Astrocyte of the spinal cord (primary cell): ENCODE measurements at regions not wholly inside any gene's neighbourhood (a gene's known extent, or its start where the extent isn't known, plus 50 kb on each side); places are given as distances from the start of the nearest gene placed in this dataset.

Experiments
- DNase-seq: peaks from one replicate; pipeline ENCODE4 v3.0.0; 2011; ENCODE audit warnings: low read depth, low spot score
- H3K4me3 ChIP-seq: 2 replicates; pipeline ENCODE4 v1.5.1; 2011; ENCODE audit warnings: low read depth, mild to moderate bottlenecking, low read length, moderate library complexity
- CTCF ChIP-seq: IDR thresholded peaks from 2 replicates; pipeline ENCODE4 v1.5.1; 2012; ENCODE audit warnings: low read depth, mild to moderate bottlenecking, low read length, inconsistent platforms
- in situ Hi-C: cut with HindIII; loops from 2 replicates; pipeline ENCODE4 v1.10.0; 2017; ENCODE audit warnings: low sequenced_read_pairs

- H3K4me3 ChIP-seq: no peak overlapping the region
- TF ChIP-seq CTCF: no peak
- DNase-seq: no peak
- in situ Hi-C loops: no loop called here
Observed at GRCh38 chr22:47780281-47780875, 1017.9 kb downstream of the TBC1D22A start.

DNA sequence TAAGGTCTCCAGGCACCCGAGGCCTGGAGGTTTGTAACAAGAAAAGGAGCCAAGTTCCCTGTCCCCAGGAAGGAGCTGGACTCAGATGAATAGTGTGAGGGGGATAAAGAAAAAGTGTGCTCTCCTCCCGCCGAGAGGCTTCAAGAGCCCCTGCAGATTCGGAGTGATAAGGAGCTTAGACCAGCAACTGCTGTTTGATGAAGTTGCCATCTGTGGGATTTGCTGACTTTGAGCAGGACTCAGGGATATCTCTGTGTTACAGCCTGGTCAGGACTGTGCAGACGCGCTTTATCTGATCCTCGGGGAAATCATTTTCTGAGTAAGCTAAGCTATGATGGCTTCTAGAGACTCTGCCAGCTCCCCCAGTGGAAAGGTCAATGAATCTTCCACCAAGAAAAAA lies 1017.0 kb downstream of the TBC1D22A start:
- in situ Hi-C loops: no loop called here
- DNase-seq: no peak
- no peak overlapping the region for H3K4me3 ChIP-seq
- no peak for TF ChIP-seq CTCF

DNA sequence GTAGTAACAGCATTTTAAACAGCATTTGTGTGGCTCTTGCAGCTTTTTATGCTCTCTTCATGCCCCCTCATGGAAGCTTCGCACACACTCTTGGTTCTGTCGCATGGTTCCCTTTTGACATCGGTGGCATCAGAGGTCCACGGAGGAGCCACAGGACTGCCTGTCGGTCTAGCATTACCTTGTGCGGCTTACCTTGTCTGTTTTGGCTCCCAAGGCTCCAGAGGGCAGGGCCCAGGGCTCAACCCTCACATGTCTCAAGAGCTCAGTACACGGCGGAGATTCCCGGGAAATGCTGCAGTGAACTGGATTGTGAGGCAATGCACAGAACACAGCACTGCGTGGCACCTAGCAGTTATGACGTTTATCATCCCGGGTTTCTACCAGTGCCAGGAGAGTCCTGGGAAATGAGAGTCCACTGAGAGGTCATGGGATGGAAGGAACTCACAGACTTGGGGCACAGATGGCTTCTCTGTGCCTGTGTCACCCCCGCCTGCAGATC lies 1015.8 kb downstream of the TBC1D22A start:
- no peak for DNase-seq
- in situ Hi-C loops: no loop called here
- no peak overlapping the region for H3K4me3 ChIP-seq
- no peak for TF ChIP-seq CTCF

GRCh38 chr22:47777426-47777825 lies 1015.0 kb downstream of the TBC1D22A start:
- H3K4me3 ChIP-seq: no peak overlapping the region
- no peak for TF ChIP-seq CTCF
- no peak for DNase-seq
- in situ Hi-C loops: no loop called here

- H3K4me3 ChIP-seq: no peak overlapping the region
- DNase-seq: no peak
- no peak for TF ChIP-seq CTCF
- in situ Hi-C loops: no loop called here
Observed at GRCh38 chr22:47776329-47776728, 1013.9 kb downstream of the TBC1D22A start.

DNA sequence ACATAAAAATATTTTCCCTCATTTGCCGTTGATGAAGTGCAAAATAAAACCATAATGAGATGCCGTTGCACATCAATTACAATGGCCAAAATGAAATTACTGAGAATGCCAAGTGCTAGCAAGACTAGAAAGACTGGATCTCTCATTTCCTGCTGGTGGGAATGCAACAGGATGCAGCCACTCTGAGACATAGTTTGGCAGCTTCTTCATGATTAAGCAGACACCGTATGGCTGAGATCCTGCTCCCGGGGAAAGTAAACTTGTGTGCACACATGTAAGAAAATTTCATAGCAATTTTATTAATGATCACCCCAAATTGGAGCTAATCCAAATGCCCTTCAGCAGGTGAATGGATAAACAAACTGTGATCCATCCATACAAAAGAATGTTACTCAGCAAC lies 1013.2 kb downstream of the TBC1D22A start:
- TF ChIP-seq CTCF: no peak
- in situ Hi-C loops: no loop called here
- DNase-seq: no peak
- H3K4me3 ChIP-seq: no peak overlapping the region
